NCI-H2029 treated with DMSO at 0.1 percent for 48 hours (cell line): ENCODE measurements at regions not wholly inside any gene's neighbourhood (a gene's known extent, or its start where the extent isn't known, plus 50 kb on each side); places are given as distances from the start of the nearest gene placed in this dataset.
A peak's percentile ranks its signal among the peaks of the same experiment; 100 is the strongest.

Source experiments
- DNase-seq: peaks from one replicate; lab custom pipeline; 2025; lab: John Stamatoyannopoulos, UW

DNA sequence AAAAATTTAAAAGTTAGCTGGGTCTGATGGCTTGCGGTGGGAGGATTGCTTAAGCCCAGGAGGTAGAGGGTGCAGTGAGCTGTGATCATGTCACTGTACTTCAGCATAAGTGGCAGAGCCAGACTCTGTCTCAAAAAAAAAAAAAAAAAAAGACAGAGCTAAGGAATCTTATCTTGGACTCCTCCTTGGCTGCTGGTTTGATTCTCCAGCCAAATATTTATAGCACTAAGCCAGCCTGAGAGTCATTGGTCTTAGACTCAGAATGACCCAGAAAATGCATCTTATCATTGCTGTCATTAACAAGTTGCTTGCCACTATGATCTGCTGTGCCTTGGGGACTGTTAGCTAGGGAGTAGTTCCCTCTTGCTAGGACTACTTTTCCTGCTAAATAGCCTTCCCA lies 164.7 kb downstream of the GNAT3 start:
- no peak for DNase-seq

DNA sequence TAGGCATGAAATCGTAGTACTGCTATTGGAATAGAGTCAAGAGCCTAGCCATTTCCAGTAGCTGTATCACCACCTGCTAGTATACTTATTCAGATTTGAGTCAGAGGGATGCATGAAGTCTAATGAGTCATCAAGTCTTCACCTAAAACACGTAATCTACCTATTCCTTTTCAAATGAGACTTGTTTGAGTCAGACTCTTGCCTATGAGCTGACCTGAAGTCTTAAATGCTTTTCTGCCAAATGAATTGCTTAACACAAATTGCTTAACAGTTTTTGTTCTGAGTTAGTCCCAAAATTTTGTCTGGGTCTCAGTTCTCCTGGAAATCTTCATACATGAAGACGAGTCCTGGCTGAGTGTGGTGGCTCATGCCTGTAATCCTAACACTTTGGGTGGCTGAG lies 165.2 kb downstream of the GNAT3 start:
- DNase-seq = no peak

DNA sequence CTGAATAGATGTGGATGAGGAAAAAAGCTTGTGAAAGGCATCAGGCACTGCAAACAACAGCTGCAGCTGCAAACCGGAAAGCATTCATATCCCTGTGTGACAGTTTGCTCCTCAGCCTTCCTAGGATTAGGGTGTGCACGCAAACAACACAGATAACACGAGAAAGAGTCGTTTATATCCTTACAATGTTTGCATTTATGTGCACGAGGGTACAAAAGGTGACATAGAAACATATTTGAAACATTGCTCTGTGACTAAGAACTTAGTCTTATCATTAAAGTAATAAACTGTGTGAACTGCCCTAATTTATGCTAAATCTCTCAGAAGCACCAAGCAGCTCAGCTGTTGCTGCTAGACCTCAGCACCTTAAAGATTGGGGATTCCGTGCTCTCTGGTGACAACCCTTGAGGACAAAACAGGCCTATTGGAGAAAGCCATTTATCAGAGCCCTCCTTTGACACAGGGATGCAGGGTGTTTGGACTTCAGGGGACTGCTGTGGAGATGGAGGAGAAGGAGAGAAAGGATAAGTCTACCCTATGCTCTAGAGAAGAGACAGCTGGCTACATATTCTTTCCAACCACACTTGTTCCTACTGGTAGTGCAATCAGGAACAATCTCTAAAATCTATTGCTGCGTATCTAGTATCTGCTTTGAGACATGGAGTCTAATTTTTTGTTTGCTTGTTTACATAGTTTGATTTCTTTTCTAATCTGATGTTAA lies 176.2 kb downstream of the GNAT3 start:
- peak; percentile 42 for DNase-seq

DNA sequence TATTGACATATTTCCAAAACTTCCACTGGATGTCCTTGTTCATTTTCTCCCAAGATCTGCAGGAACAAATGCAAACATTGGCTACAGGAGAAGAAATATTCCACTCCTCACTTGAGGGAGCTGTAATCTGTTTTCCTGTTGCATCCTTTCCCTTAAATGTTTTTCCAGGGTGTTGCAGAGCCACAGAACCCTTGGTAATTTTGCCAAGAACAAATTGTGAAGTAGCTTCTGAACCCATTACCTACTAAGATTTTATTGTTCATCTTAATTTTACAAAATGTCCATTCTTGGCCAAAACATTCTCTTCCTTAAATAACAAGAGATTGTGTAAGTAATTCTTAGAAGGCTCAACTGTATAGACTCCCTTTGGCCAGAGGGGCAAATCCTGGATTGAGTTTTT lies 177.0 kb downstream of the GNAT3 start:
- DNase-seq = no peak

DNA sequence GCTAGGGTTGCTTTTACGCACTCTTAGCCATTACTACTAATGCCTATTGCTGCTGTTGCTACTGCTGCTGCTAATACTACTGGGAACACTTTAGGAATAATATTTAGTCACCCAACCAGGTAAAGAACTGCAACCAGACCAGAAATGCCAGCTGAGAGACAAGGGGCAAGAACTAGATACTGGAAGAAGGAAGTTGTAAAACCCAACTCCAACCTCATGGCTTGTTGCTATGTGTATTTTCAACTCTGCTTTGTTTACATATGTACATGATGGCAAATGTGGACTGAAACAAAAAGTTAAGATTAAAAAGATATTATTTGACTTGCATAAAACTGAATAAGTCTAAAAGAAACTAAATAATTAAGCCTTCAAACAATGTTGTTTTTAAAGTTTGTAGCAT lies 177.7 kb downstream of the GNAT3 start:
- DNase-seq = no peak

DNA sequence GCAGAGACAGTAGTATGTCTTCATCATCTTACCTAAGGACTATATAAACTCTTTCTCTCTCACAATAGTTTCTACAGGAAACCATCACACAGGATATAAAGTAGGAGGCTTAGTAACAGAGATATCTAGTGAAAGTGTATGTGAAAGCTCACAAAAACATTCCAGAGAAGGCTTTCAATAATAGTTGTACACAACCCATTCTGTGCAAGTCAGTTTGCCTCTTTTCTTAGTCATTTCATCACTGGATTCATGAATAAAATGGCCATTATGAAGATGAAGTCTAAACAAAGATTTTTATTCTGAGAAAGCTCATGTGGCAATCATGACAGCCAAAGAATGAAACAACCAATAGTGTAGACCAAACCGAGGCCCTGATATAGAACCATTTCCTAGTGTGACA lies 178.8 kb downstream of the GNAT3 start:
- no peak for DNase-seq

DNA sequence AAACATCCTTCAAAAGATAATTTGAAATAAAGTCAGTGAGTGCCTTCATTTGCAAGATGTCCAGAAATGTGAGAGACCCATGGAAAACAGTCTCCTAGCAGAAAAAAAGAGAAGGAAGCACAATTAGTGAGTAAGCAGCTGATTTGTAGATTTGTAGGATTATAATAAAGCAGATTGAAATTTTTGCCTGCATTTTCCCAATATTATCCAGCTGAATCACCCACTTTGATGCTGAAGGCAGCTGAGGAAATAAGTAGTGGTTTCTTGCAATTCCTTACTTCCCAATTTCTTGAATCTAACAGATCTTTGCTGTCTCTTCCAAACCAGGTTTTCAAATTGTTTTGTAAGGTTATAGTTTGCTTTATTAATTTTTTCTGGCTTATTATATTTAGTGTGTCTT lies 181.4 kb downstream of the GNAT3 start:
- no peak for DNase-seq

DNA sequence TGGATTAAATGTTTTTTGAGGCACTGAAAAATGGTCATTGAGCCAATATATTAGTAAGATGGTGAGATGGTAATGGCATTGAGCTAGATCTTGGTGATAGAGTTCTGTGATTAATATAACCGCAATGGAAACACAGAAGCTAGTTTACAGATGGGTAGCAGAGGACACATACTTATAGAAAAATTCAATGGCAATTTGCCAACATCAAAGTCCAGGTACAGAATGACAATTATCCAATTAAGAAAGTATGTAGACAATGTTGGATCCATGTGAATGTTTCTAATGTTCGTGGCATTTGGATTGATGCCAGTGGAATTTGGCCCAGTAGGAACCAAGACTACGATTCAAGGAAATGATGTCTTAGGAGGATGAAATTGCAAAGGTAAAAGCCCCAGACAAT lies 187.8 kb downstream of the GNAT3 start:
- no peak for DNase-seq

DNA sequence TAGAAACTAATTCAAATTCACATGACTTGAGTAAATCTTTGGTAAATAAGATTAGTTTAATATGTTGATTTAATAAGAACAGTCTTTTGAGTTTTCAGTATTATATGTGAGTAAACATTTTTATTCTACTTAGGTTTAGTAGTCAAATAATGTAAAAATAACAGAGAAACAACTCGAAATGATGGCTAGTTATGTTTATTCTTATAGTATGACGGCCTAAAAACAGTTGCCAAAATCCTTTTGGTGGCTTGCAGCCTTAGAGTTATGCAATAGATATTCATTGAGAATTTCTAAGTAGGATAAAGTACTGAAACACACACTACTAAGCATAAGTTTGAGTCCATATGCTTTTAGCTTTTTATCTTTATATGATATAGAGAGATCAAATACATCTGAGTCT lies 184.8 kb downstream of the GNAI1 start:
- no peak for DNase-seq

DNA sequence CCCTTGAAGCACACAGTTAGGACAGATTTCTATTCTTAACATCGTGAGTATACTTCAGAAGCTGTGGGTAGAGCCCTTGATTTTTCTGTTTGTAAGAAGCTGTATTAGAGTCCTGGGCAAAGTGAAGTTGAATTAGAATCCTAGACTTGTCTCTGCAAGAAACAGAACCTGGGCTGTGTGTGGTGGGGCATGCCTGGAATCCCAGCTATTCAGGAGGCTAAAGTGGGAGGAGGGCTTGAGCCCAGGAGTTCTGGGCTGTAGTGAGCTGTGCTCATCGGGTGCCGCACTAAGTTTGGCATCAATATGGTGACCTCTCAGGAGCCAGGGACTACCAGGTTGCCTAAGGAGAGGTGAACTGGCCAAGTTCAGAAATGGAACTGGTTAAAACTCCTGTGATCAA lies 183.4 kb downstream of the GNAI1 start:
- no peak for DNase-seq

DNA sequence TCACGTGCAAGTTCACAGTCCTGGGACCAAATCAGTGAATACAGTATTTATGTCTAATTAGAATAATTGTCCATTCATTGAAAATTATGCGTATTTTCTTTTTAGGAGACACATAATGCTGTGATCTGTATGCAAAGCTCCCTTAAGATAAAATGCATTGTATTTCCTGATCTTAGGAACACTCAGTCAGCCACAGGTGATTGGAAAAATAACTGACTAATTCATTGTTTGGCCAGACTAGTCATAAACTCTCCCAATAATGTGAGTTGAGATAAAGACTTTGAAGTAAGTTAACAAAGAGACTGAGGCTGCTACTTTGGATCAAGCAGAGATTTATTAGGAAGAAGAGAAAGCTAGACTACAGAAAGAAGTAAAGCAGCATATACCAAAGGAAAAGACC lies 182.2 kb downstream of the GNAI1 start:
- no peak for DNase-seq

DNA sequence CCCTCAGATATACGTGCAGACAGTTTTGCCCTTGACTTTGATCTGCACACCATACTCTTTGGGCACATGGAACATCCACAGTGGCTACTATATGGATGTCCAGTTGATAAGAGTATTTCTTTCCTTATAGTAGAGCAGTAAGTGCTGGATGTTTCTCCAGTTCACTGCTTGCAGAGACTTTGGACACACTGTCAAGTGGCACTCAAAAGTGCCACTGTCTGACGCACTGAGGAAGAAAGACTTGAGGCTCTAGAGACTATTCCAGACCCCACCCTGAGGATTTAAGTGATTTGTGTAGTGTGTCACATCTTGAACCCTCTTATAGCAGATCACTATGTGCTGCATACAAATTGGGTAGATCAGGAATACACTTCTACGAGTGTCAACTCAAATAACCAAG lies 179.1 kb downstream of the GNAI1 start:
- DNase-seq = no peak

DNA sequence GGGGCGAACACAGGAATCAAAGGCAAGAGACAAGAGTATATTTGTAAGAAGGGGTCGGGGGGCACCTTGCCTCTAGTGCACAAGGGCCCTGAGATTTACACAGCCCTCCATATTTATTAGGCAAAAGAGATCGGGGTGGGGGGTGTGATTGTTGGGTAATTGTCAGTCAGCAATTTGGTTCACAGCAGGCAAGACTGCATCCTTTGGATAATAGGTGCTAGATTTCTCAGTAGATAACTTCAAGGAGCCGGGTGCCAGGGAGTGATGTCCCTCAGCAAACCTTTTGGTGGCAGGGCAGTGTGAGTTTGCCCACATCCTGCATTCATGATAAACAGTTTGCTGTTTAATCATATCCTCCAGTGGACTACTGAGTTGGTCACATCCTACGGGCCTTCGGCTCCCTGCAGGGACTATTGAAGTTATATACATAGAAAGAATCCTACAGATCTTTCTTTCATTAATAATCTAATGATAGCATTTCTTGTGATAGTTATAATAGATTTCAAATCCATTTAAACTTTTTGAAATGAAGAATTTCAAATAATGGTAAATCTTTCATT lies 178.5 kb downstream of the GNAI1 start:
- no peak for DNase-seq

DNA sequence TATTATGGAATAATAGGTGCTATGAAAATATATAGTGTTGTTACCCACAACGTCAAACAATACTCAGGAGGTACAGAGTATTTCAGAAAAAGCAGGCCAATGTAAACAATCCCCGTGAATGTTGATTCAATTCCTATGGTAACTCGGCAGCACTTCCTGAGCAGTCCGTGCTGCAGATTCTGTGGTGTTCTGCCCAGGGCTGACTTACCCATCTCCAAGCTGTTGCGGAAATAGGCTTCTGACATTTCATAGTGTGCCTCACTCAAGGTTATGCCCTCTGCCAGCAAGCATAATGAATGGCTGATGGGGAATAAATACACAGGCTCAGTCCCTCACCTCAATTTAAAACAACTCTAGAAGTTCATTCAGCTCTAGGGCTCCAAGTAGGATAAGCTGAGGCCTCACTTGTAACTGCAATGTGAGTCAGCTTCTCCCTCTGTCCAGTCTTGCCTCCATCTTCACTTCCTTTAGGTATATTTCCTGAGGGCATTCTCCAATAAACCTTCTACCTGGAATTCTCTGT lies 177.6 kb downstream of the GNAI1 start:
- DNase-seq = peak; percentile 42

DNA sequence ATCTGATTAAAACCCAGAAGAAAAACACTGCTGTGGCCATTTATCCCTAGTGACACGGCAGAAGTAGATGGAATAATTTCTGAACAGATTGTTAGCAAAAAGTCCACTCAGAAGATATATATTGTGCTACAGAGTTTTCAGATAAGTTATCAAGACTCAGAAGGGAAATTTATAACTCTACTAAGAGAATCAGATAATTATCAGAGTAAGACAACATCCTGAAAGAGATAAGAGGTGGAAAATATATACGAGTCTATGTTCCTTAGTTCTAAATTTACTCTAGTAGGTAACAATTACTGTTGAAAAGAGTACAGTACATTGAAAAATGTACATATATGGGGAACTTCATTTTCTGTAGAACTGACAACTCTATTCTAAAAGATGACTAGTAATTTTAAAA lies 176.7 kb downstream of the GNAI1 start:
- DNase-seq = no peak

DNA sequence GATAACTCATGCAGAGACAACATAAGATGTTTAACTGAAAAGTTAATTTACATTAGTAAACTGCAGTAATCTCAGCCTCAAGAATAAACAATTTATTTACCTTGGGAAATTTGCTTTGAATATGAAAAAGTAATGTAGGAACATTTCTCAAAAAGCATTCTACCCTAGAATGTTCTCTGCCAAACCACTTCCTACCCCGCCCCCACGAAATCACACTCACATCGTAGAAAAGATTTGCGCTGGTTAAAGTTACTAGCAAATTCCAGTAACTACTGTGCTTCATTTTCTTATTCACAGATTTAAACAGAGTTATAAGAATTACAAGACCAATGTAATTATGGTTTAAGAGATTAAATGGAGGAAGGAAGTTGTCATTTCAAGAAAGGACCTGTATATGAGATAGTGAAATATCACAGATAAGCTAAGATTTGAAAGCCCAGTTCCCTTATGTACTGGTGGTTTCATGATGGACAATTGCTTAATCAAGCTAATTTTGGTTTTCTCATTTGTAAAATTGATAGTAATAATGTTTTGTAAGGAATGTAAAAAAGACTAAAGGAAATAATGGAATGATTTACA lies 175.4 kb downstream of the GNAI1 start:
- DNase-seq = no peak

DNA sequence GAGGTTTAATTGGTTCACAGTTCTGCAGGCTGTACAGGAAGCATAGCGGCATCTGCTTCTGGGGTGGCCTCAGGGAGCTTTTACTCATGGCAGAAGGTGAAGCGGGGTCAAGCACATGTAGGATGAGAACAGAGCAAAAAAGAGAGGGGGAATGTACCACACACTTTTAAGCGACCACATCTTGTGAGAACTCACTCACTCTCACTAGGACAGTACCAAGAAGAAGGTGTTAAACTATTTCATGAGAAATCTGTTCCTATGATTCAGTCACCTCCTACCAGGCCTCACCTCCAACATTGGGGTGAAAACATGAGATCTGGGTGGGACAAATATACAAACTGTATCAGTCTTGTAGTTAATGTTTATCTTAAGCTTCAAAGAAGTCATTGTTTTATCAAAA lies 174.7 kb downstream of the GNAI1 start:
- DNase-seq = no peak

DNA sequence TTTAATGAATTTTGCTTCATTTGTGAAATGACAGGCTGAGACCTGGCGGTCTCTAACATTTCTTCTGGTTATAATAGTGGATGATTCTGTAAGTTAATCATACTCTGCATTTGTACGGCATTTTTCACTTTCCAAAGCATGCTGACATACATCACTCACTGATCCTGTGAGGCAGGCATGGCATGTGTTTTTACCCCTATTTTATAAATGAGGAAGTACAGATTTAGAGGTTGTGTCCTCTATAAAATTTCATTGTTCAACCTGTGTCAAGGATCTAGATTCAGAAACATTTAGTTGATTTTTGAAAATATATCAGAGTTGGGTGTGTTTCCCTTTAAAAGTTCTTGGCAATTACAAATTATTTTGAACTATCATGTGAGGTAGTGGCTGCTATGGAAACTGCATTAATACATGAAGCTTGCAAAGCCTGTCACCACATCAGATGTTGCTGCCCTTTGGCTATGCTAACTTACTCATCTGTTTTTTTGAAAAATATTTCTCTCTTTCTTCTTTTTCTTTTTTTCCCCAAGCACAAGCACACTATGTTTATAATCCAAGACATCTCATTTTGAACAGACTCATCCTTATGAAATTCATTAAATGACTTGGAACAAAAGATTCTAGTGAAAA lies 172.7 kb downstream of the GNAI1 start:
- DNase-seq = no peak

DNA sequence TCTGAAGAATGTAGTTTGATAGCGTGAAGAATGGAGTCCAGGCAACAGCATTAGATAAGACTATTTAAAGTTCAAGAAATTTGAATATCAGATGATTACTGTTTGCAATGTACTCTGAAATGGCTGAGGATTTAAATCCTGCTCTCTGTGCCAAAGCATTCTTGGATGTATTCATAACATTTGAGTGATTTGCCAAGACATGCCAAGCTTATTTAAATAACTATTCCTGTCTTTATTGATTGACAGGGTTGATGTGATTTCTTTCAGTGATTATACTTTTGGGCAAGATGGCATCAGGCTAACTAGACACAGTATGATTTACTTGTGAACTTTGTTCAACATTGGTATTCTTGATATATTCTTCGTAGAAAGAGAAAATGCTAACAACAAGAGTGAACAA lies 168.7 kb downstream of the GNAI1 start:
- no peak for DNase-seq

DNA sequence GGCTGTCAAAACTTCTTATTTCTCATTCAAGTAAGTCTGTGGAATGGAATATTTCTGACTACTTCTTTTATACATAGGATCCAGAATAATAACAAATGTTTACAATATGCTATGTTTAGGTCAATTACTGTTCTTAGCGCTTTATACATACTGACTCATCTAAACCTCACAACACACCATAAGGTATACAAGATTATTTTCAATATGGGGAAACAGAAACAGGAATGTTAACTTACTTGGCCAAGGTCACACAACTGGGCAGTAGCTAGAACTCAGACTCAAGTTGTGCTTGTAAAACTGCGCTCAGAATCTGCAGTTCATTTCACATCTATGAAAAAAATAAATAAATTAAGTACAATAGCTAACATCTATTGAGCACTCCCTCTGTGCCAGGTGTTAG lies 168.0 kb downstream of the GNAI1 start:
- no peak for DNase-seq

DNA sequence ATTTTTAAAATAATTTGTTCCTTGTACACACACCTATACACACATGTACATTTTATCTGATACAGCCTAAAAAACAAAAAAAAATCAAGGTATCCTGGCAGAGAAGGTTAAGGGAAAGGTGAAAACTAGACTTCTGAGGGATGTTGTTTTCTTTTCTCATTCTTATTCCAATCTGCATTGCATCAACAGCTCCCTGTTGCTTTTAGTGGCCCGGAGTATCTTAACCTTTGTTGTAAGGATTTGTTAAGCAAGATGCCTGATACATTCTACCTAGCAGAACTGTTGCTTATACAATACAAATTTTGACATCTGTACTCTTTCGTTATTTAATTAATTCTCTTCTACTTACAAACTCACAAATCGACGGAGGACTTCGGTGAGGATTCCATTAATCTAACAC lies 167.4 kb downstream of the GNAI1 start:
- DNase-seq = no peak

DNA sequence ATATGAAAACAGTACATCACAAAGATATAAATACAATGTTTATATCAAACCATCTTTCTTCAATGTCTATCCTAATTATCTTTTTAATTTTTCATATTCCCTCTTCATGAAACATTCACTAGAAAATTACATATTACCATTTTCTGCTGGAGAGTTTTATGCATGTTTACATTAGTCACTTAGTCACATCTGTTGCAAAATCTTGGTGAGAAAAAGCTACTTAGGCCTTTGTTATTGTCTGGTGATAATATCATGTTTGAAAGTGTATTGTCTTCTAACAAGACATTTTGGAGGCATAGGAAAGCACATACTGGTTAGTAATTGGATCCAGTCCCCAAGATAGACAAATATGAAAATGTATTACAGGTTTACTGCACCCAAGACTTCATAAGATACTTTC lies 163.6 kb downstream of the GNAI1 start:
- no peak for DNase-seq

DNA sequence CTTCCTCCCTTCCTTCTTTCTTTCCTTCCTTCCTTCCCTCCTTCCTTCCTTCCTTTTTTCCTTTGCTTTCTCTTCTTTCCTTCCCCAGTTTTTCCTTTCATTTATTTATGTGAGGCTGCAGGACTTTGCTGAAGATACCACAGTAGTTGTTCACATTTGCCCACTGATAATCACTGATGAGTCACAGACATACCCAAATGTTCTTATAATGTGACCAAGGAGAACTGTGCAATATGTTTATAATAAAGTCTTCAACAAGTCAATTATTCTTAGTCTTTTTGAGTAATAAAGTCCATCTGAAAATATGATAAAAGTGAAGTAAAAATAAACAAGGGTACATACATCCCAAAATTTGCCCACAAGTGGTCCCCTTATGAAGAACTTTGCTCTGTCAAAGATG lies 159.7 kb downstream of the GNAI1 start:
- DNase-seq = no peak
